Activated effector memory CD4-positive, alpha-beta T cell treated with anti-CD3 and anti-CD28 coated beads, Interleukin-2, amount 50 U/mL, for 16 hours (primary cell): ENCODE measurements at regions not wholly inside any gene's neighbourhood (a gene's known extent, or its start where the extent isn't known, plus 50 kb on each side); places are given as distances from the start of the nearest gene placed in this dataset.
"Not testable (repeated sequence)": the region's sequence is repeated elsewhere in the genome, so short reads cannot be mapped to it uniquely, and the experiment has no call there.

Source experiments
- DNase-seq: peaks from one replicate; pipeline ENCODE4 v3.0.0-alpha.2; 2020

DNA sequence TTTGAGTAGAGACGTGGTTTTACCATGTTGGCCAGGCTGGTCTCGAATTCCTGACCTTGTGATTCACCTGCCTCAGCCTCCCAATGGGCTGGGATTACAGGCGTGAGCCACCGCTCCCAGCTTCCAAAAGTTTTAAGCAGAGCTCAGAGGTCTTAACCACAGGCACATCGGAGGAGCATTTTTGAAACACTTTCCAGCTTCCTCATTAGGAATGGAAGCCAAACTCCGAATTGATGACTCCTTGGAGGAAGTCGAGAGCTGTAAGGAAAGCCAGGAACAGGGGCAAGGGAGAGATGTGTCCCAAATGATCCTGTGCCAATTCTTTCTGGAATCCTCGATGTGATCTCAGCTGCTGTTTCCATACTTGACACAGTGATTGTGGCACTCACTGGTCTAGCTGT lies 56.2 kb upstream of the CCZ1B start:
- not testable (repeated sequence) for DNase-seq

DNA sequence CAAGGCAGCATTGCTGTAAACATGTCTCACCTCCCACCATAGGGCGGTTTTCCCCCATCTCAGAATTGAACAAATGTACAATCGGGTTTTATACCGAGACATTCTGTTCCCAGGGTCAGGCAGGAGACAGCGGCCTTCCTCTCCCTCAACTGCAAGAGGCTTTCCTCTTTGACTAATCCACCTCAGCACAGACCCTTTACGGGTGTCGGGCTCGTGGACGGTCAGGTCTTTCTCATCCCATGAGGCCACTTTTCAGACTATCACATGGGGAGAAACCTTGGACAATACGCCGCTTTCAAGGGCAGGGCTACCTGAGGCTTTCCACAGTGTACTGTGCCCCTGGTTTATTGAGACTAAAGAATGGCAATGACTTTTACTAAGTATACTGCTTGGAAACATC lies 57.7 kb upstream of the CCZ1B start:
- not testable (repeated sequence) for DNase-seq

DNA sequence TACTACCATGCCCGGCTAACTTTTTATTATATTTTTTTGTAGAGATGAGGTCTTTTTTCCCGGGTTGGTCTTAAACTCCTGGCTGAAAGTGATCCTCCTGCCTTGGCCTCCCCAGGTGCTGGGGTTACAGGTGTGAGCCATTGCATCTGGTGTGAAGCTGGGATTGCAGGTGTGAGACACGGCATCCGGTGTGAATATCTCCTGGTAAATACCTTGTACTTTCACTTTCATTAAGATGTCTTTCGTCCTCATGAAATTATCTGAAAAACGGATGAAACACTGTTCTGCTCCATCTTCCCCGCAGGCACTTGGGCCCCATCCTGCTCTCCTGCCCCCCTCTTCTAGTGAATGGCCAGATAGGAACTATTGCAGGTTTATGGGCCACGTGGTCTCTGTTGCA lies 60.1 kb upstream of the CCZ1B start:
- no peak for DNase-seq

DNA sequence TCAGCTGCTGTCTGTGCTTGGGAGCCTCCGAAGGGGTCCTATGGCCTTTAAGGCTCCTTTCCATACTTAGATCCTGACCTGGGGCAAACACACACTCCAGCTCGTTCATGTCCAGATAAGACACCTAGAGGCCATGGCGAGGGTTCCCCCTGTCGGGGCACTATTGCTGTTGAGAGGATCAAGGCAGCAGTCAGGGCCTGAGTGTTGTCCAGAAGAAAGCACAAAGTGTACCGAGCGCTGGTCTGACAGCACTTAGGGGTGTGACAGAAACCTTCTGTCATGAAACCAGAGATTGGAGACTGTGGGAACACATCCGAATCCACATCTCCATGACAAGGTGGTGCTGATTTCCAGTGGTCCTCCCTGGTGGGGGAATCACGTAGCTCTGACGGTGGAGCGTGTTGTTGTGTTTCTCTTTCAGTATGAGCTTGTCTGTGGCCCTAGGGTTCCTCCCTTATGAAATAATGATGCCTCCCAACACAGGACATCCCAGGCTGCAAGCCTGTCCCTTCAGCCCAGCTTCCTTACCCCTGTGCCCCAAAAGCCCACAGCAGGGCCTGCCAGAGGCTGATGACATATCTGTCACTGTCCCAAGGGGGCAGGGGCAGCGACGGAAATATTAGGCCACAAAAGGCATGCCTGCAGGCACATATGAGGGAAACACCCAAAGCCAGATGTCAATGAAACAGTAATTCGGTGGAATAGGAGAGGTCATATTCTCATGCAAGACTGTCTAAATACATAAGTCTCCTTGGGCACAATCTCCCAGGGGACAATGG lies 62.4 kb upstream of the CCZ1B start:
- DNase-seq: not testable (repeated sequence)

DNA sequence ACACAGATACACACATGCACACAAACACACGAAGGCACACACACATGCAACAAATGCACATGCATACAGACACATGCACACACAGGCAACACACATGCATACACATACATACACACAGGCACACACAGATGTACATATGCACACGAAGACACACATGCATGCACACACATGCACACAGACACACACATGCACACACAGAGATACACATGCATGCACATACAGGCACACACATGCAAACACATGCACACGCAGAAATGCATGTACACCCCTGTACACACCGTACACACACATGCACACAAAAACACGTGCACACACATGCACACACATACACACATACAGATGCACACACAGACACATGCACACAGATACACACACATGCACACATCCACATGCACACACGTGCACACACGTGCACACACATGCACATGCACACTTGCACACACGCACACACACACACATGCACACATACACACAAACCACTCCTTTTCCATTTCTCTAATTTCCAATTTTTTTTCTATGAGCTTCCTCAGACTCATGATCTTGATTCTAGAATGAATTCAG lies 63.3 kb upstream of the CCZ1B start:
- DNase-seq: no peak

DNA sequence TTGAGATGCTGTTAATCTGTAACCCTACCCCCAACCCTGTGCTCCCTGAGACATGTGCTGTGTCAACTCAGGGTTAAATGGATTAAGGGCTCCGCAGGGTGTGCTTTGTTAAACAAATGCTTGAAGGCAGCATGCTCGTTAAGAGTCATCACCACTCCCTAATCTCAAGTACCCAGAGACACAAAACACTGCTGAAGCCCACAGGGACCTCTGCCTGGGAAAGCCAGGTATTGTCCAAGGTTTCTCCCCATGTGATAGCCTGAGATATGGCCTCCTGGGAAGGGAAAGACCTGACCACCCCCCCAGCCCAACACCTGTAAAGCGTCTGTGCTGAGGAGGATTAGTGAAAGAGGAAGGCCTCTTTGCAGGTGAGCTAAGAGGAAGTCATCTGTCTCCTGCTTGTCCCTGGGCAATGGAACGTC lies 76.0 kb upstream of the CCZ1B start:
- DNase-seq: not testable (repeated sequence)

DNA sequence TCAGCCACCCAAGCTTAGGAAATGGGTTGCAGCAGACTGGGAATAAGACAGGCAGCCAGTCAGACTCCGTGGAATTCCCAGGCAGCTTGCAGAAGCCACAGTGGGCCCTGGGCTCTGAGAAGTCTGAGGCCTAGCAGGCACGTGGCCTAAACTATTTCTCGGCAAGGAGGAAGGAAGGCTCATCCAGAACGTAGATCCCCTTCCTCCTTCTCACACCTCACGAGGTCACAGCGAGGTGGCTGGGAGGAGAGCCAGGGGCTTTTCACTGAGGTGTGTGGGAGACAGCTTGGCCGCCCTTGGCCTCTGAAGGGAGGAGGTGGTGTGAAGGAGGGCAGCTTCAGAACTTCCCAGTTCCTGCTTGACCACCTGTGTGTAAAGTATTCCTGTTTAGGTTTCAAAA lies 77.2 kb upstream of the CCZ1B start:
- DNase-seq: not testable (repeated sequence)

DNA sequence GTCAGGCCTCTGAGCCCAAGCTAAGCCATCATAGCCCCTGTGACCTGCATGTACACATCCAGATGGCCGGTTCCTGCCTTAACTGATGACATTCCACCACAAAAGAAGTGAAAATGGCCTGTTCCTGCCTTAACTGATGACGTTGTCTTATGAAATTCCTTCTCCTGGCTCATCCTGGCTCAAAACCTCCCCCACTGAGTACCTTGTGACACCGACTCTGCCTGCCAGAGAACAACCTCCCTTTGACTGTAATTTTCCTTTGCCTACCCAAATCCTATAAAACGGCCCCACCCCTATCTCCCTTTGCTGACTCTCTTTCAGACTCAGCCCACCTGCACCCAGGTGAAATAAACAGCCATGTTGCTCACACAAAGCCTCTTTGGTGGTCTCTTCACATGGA lies 77.7 kb upstream of the CCZ1B start:
- not testable (repeated sequence) for DNase-seq

DNA sequence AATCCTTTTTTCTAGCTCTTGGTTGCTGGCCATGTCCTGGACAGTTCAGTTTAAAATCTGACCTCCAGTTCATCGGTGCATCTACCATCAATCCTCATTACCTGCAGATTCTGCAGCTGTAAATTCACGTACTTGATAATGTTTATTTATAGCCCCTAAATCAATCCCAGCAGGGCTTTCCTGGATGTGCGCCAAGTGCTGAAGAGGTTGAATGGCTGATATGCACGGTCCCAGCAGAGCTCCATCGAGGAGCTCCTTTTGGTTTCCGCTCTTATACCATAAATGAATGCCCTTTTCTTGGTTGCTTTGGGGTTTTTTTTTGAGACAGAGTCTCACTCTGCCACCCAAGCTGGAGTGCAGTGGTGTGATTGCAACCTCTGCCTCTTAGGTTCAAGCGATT lies 91.2 kb upstream of the CCZ1B start:
- no peak for DNase-seq

DNA sequence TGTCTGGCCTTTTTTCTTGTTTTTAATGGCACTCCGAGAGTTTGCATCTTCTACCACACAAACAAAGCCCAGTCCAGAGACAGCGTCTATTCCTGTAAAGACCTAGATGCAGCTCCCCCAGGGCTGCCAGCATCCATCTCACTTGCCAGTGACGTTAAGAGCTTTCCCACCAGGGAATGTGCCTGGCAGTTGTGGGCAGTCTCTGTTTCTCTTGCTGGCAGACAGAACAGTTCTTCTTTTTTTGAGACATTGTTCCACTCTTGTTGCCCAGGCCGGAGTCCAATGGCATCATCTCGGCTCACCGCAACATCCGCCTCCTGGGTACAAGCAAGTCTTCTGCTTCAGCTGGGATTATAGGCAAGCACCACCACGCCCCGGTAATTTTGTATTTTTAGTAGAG lies 93.1 kb upstream of the CCZ1B start:
- not testable (repeated sequence) for DNase-seq

DNA sequence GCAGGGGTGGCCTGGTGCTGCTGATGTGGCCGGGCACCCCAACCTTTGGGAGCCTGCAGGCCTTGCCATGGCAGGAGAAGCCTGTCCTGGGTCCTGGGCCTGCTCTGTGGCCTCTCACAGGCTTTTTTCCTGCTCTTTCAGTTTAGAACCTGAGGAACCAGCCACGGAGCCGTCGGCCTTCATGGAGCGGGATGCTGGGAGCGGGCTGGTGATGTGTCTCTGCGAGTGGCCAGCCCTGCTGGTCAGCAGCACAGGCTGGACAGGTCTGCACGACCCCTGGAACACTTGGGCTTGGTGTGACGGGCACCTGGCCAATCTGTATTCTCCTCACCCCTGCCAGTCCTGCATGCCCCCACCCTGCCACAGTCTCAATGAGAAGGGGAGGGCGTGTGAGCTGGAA lies 98.4 kb upstream of the CCZ1B start:
- DNase-seq: not testable (repeated sequence)

DNA sequence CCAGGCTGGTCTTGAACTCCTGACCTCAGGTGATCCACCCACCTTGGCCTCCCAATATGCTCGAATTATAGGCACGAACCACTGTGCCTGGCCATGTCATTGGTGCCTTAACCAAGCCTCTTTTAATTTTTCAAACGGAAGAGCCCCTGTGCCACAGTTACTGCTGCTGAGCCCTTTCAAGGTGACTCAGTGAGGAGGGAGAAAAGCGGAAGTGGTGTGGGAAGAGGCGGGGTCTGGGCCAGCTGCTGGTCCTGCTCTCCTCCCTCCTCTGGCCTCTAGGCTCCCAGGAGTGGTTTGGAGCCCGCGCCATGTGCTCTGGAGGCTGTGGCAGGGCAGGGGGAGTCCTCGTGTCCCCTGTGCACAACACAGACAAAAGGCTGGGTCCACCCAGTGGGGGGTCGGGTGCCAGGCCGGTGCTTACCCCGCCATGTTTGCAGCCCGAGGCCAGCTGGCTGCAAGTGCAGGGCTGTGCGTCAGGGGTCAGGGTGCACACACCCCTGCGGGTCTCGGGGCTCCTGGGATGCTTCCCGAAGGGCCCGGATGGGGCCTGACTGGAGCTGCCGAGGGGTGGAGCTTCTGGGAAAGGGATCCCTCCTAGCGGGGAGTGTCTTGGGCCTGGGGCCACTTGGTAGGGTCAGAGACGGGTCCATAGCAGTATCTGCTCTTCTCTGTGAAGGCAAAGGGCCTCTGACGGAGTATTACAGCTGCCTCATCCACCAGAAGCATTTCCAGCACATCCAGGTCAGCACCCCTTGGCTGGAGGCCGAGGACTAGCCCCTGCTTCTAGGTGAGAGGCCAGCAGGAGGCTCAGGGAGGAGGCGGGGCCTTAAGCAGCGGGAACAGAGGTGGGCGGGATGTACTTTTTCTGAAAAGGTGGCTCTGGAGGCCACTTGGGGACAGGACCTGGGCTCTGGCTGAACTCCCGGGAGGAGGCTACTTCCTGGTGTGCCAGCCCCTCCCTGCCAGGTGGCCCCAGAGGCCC lies 100.4 kb upstream of the CCZ1B start:
- not testable (repeated sequence) for DNase-seq

DNA sequence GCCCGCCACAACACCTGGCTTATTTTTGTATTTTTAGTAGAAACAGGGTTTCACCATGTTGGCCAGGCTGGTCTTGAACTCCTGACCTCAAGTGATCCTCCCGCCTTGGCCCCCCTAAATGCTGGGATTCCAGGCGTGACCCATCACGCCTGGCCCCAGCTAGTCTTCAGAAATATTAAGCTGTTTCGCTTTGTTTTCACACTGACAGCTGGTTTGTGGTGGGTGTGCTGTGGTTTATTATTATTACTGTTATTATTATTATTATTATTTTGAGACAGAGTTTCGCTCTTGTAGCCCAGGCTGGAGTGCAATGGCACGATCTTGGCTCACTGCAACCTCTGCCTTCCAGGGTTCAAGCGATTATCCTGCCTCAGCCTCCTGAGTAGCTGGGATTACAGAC lies 101.6 kb upstream of the CCZ1B start:
- DNase-seq: not testable (repeated sequence)

DNA sequence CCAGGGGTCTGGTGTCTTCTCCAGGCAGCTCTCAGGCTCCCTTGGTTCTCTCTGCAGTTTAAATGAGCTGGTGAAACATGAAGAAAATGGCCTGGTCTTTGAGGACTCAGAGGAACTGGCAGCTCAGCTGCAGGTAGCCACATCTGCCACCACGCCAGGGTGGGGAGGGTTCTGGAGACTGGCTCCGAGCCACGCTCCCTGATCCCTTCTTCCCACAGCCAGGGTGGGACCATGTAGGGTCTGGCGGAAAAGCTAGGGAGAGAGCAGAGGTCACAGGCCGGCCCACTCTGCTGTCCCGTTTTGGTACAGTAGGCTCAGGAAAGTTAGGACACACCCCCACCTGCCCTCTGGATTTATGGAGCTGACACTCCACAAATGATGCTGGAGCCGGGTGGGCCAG lies 103.5 kb upstream of the CCZ1B start:
- not testable (repeated sequence) for DNase-seq

DNA sequence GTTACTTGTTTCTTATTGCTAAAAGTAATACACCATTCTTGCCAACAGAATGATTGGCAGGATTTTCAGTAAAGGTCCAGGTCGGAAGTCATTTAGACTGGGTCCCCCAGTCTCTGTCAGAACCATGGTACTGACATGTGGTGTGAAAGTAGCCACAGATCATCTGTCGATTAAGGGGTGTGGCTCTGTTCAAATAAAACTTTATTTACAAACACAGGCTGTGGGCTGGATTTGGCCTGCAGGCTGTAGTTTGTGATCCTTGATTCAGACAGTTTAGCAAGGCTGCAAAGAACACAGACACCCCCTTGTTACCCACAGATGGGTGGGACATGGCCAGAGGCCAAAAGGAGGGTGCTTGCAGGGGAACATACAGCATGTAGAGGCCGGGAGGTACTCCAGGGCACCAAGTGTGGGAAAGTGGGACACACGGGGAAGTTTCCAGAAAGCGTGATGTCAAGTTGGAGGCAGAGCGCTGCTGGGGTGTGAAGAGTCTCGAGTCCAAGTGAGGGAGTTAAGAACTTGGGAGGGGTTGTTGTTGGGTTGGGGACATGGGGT lies 104.1 kb upstream of the CCZ1B start:
- not testable (repeated sequence) for DNase-seq

DNA sequence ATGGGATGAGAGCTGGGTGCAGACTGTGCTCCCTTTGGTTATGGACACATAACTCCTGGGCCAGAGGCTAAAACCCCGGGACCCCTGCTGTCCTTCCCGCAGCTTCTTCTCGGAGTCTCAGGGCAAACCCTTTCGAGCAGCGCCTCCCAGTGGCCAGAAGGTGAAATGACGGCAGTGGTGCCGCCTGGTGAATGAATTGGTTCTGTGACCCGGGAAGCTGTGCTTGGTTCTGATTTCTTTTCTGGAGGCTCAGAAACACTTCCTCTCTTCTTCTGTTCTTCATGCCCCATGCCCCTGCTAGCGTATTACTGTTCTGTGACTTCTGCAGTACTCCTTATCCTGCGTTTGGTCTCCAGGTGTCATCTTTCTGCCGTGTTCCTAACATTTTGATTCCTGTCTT lies 104.7 kb upstream of the CCZ1B start:
- DNase-seq: peak; percentile 77

DNA sequence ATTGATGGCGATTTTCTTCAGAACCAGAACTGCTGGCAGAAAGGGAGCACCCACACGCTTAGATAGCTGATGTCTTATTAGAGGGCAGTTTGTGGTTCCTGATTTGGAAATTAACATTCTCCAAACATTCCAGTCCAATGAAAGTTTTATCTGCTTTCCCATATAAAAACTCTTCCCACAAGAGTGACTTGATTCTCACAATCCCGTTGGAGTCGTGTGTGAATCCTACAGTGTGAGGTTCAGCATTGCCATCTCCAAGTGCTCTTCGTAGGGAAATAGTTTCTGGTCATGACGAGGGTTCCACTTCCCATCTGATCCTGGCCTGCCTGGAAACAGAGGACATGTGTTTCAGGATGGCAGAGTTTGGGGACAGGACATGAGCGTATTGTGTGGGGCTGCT lies 105.4 kb upstream of the CCZ1B start:
- DNase-seq: not testable (repeated sequence)

DNA sequence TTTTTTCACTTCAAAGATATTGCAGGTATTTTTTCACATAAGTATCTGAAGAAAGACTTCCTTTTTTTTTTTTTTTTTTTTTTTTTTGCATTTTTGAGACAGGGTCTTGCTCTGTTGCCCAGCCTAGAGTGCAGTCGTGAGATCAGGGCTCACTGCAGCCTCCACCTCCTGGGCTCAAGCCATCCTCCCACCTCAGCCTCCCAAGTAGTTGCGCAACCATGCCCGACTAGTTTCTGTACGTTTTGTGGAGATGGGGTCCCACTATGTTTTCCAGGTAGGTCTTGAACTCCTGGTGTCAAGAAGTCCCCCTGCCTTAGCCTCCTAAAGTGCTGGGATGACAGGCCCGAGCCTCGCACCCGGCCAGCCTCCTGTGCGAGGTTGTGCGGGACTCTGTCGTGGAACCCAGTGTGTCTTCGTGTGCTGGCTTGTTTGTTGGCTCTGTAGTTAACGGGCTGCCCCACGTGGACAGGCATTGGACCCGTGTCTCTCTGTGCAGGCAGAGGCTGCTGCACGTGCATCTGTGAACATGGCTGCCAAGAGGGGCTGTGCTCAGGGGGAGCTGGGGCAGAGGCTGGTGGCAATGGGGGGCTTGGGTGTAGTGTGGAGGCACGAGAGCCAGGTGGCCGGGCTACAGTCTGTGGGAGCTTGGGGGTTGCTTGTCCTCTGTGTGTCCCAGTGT lies 108.0 kb upstream of the CCZ1B start:
- not testable (repeated sequence) for DNase-seq

DNA sequence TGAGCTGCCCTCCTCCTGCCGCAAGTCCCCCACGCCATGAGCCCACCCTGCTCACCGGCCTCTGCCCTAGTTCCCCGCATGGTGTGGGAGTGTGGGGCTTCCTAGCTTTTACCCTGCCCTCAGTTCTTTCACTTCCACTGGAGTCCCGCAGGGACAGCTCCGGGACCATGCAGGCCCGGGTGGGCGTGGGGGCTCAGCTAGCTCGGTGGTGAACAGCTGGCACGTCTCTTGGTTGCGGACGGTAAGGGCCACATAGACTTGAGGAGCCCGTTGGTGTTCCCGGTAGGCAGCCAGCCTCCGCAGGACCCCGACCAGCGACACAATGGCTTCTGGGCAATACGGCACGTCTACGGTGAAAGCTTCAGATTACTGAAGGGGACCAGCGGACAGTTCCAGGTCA lies 108.9 kb upstream of the CCZ1B start:
- DNase-seq: no peak

DNA sequence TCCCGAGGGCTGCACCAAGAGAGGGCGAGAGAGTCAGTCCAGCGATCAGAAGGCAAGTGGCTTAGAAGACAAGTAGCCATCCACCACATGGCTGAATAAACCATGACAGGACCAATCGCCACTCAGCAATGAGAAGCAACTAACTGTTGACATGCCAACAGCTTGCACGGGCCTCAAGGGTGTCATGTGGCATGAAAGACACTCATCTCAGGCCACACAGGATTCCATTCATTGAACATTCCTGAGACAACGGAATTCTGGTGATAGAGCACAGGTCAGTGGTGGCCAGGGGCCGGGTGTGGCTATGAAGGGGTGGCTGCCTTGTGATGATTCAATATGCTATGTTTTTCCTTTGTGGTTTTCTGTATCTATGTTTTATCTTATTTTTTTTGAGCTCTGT lies 110.6 kb upstream of the CCZ1B start:
- DNase-seq: not testable (repeated sequence)

DNA sequence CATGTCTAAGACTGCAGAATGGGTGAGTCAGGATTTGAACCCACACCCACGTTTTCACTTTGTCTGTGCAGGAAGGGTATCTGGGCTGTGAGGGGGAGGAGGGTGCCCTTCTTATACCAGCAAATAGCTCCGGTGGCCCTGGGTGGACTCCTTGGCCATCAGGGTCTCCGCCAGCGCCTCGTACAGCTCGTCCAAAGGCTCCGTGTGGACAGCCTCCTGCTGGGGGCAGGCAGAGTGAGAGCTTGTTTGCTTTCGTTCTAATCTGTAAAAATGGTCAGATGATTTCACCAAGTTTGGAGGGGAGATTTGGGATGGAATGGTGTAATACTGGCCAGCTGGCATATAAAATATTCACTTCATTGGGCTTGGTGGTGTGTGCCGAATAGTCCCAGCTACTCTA lies 111.7 kb upstream of the CCZ1B start:
- DNase-seq: not testable (repeated sequence)

DNA sequence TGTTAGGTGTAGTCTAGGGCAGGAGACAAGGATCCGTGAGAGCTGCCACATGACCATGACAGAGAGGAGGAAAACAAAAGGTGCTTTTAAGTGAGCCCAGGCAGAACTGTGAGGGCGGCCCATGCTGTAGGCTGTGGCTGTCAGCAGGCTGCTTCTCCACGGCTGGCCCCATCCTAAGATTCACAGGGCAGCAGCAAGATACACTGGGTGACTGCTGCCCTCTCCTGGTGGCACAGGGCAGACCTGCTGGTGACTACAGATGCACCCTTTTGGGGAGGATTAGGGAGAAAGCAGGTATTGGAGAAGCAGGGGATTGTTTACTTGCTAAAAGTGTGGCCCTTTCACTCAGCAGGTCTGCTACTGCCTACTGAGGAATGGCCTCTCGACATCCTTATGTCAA lies 112.2 kb upstream of the CCZ1B start:
- DNase-seq: not testable (repeated sequence)

DNA sequence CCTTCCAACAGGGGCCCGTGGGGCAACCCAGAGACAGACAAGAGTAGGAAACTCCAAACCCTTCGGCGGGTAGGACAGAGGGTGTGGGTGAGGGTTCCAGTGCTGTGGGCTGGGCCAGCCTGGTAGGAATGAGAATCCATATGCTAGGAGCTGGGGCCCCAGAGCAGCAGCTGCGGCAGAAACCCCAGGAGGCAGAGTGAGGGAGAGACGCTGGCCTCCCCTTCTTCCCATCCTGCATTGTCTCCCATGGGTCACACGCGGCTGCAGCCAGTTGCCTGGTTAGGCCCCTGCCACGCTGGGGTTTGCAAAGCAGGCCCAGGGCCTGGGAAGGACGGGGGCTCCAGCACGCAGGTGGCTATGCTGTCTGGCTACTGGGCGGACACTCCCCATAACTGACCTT lies 113.1 kb upstream of the CCZ1B start:
- DNase-seq: not testable (repeated sequence)
